ENCODE measurements at regions not wholly inside any gene's neighbourhood (a gene's known extent, or its start where the extent isn't known, plus 50 kb on each side); places are given as distances from the start of the nearest gene placed in this dataset.

- TF ChIP-seq CTCF (conservative IDR thresholded peaks at IDR 0.05), result no peak
- no peak for TF ChIP-seq EZH2 (IDR thresholded peaks at IDR 0.05; ENCODE audit: low read depth)
Observed at GRCh38 chr16:54219709-54220108, 66.9 kb downstream of the IRX3 start.

Measured in PC-9 (cell line).